ENCODE measurements at regions not wholly inside any gene's neighbourhood (a gene's known extent, or its start where the extent isn't known, plus 50 kb on each side); places are given as distances from the start of the nearest gene placed in this dataset.
"Not testable (repeated sequence)": the region's sequence is repeated elsewhere in the genome, so short reads cannot be mapped to it uniquely, and the experiment has no call there.

- H3K4me1 ChIP-seq (ENCODE audit: control insufficient read depth in 2 of 3, insufficient read depth in 2 of 3, low read depth in 1 of 3, low read length in 3 of 3); H3K9me3 ChIP-seq (ENCODE audit: control insufficient read depth in 2 of 3, insufficient read depth in 1 of 3, low read length in 3 of 3); H3K9ac ChIP-seq (ENCODE audit: low read length in 3 of 3); H3K27ac ChIP-seq (ENCODE audit: low read depth in 2 of 2, low read length in 2 of 2); H3K27me3 ChIP-seq (ENCODE audit: control insufficient read depth, insufficient read depth, low read length); FAIRE-seq; DNase-seq; H3K36me3 ChIP-seq (ENCODE audit: control insufficient read depth in 2 of 3, insufficient read depth in 3 of 3, low read length in 3 of 3); H3K4me3 ChIP-seq (ENCODE audit: low read length in 3 of 3); intact Hi-C loops (cut with DNase I): not testable (repeated sequence)
These were observed 382.6 kb upstream of the TGIF2LX start for GRCh38 chrX:89539150-89539549.

- H3K27ac ChIP-seq (ENCODE audit: low read depth in 2 of 2, low read length in 2 of 2); H3K36me3 ChIP-seq (ENCODE audit: control insufficient read depth in 2 of 3, insufficient read depth in 3 of 3, low read length in 3 of 3); H3K4me3 ChIP-seq (ENCODE audit: low read length in 3 of 3); H3K9ac ChIP-seq (ENCODE audit: low read length in 3 of 3); intact Hi-C loops (cut with DNase I); H3K9me3 ChIP-seq (ENCODE audit: control insufficient read depth in 2 of 3, insufficient read depth in 1 of 3, low read length in 3 of 3); H3K4me1 ChIP-seq (ENCODE audit: control insufficient read depth in 2 of 3, insufficient read depth in 2 of 3, low read depth in 1 of 3, low read length in 3 of 3); H3K27me3 ChIP-seq (ENCODE audit: control insufficient read depth, insufficient read depth, low read length); FAIRE-seq: not testable (repeated sequence)
- DNase-seq: peak in 1 of 5 donors; percentile 1
These were observed 364.6 kb upstream of the TGIF2LX start for GRCh38 chrX:89557146-89557545.

- H3K4me1 ChIP-seq (ENCODE audit: control insufficient read depth in 2 of 3, insufficient read depth in 2 of 3, low read depth in 1 of 3, low read length in 3 of 3); H3K36me3 ChIP-seq (ENCODE audit: control insufficient read depth in 2 of 3, insufficient read depth in 3 of 3, low read length in 3 of 3); H3K27ac ChIP-seq (ENCODE audit: low read depth in 2 of 2, low read length in 2 of 2); DNase-seq; H3K9me3 ChIP-seq (ENCODE audit: control insufficient read depth in 2 of 3, insufficient read depth in 1 of 3, low read length in 3 of 3); intact Hi-C loops (cut with DNase I); H3K4me3 ChIP-seq (ENCODE audit: low read length in 3 of 3); FAIRE-seq; H3K27me3 ChIP-seq (ENCODE audit: control insufficient read depth, insufficient read depth, low read length); H3K9ac ChIP-seq (ENCODE audit: low read length in 3 of 3): not testable (repeated sequence)
These were observed 359.6 kb upstream of the TGIF2LX start for GRCh38 chrX:89562079-89562478.

- FAIRE-seq; H3K4me3 ChIP-seq (ENCODE audit: low read length in 3 of 3); DNase-seq; H3K9ac ChIP-seq (ENCODE audit: low read length in 3 of 3); H3K27me3 ChIP-seq (ENCODE audit: control insufficient read depth, insufficient read depth, low read length); H3K9me3 ChIP-seq (ENCODE audit: control insufficient read depth in 2 of 3, insufficient read depth in 1 of 3, low read length in 3 of 3); H3K4me1 ChIP-seq (ENCODE audit: control insufficient read depth in 2 of 3, insufficient read depth in 2 of 3, low read depth in 1 of 3, low read length in 3 of 3); H3K27ac ChIP-seq (ENCODE audit: low read depth in 2 of 2, low read length in 2 of 2); intact Hi-C loops (cut with DNase I); H3K36me3 ChIP-seq (ENCODE audit: control insufficient read depth in 2 of 3, insufficient read depth in 3 of 3, low read length in 3 of 3): not testable (repeated sequence)
These were observed 358.6 kb upstream of the TGIF2LX start for GRCh38 chrX:89563107-89563506.

GRCh38 chrX:89567787-89568186, 353.9 kb upstream of the TGIF2LX start:
- H3K9ac ChIP-seq (ENCODE audit: low read length in 3 of 3); H3K4me3 ChIP-seq (ENCODE audit: low read length in 3 of 3); DNase-seq; H3K9me3 ChIP-seq (ENCODE audit: control insufficient read depth in 2 of 3, insufficient read depth in 1 of 3, low read length in 3 of 3); H3K27ac ChIP-seq (ENCODE audit: low read depth in 2 of 2, low read length in 2 of 2); H3K36me3 ChIP-seq (ENCODE audit: control insufficient read depth in 2 of 3, insufficient read depth in 3 of 3, low read length in 3 of 3); FAIRE-seq; H3K27me3 ChIP-seq (ENCODE audit: control insufficient read depth, insufficient read depth, low read length); H3K4me1 ChIP-seq (ENCODE audit: control insufficient read depth in 2 of 3, insufficient read depth in 2 of 3, low read depth in 1 of 3, low read length in 3 of 3); intact Hi-C loops (cut with DNase I): not testable (repeated sequence)

GRCh38 chrX:89581868-89582267, 339.8 kb upstream of the TGIF2LX start:
- DNase-seq; H3K36me3 ChIP-seq (ENCODE audit: control insufficient read depth in 2 of 3, insufficient read depth in 3 of 3, low read length in 3 of 3); intact Hi-C loops (cut with DNase I); H3K27ac ChIP-seq (ENCODE audit: low read depth in 2 of 2, low read length in 2 of 2); H3K9ac ChIP-seq (ENCODE audit: low read length in 3 of 3); H3K4me1 ChIP-seq (ENCODE audit: control insufficient read depth in 2 of 3, insufficient read depth in 2 of 3, low read depth in 1 of 3, low read length in 3 of 3); H3K9me3 ChIP-seq (ENCODE audit: control insufficient read depth in 2 of 3, insufficient read depth in 1 of 3, low read length in 3 of 3); FAIRE-seq; H3K27me3 ChIP-seq (ENCODE audit: control insufficient read depth, insufficient read depth, low read length); H3K4me3 ChIP-seq (ENCODE audit: low read length in 3 of 3): not testable (repeated sequence)

- H3K4me1 ChIP-seq (ENCODE audit: control insufficient read depth in 2 of 3, insufficient read depth in 2 of 3, low read depth in 1 of 3, low read length in 3 of 3); H3K27me3 ChIP-seq (ENCODE audit: control insufficient read depth, insufficient read depth, low read length); H3K36me3 ChIP-seq (ENCODE audit: control insufficient read depth in 2 of 3, insufficient read depth in 3 of 3, low read length in 3 of 3); H3K9me3 ChIP-seq (ENCODE audit: control insufficient read depth in 2 of 3, insufficient read depth in 1 of 3, low read length in 3 of 3); DNase-seq; H3K9ac ChIP-seq (ENCODE audit: low read length in 3 of 3); FAIRE-seq; intact Hi-C loops (cut with DNase I); H3K27ac ChIP-seq (ENCODE audit: low read depth in 2 of 2, low read length in 2 of 2); H3K4me3 ChIP-seq (ENCODE audit: low read length in 3 of 3): not testable (repeated sequence)
These were observed 289.9 kb upstream of the TGIF2LX start for GRCh38 chrX:89631858-89632257.

GRCh38 chrX:89635887-89636286, 285.8 kb upstream of the TGIF2LX start:
- H3K9ac ChIP-seq (ENCODE audit: low read length in 3 of 3); H3K27ac ChIP-seq (ENCODE audit: low read depth in 2 of 2, low read length in 2 of 2); H3K4me1 ChIP-seq (ENCODE audit: control insufficient read depth in 2 of 3, insufficient read depth in 2 of 3, low read depth in 1 of 3, low read length in 3 of 3); H3K27me3 ChIP-seq (ENCODE audit: control insufficient read depth, insufficient read depth, low read length); H3K9me3 ChIP-seq (ENCODE audit: control insufficient read depth in 2 of 3, insufficient read depth in 1 of 3, low read length in 3 of 3); FAIRE-seq; intact Hi-C loops (cut with DNase I); H3K4me3 ChIP-seq (ENCODE audit: low read length in 3 of 3); DNase-seq; H3K36me3 ChIP-seq (ENCODE audit: control insufficient read depth in 2 of 3, insufficient read depth in 3 of 3, low read length in 3 of 3): not testable (repeated sequence)

- H3K9ac ChIP-seq (ENCODE audit: low read length in 3 of 3); intact Hi-C loops (cut with DNase I); DNase-seq; FAIRE-seq; H3K27me3 ChIP-seq (ENCODE audit: control insufficient read depth, insufficient read depth, low read length); H3K9me3 ChIP-seq (ENCODE audit: control insufficient read depth in 2 of 3, insufficient read depth in 1 of 3, low read length in 3 of 3); H3K4me1 ChIP-seq (ENCODE audit: control insufficient read depth in 2 of 3, insufficient read depth in 2 of 3, low read depth in 1 of 3, low read length in 3 of 3); H3K27ac ChIP-seq (ENCODE audit: low read depth in 2 of 2, low read length in 2 of 2); H3K36me3 ChIP-seq (ENCODE audit: control insufficient read depth in 2 of 3, insufficient read depth in 3 of 3, low read length in 3 of 3); H3K4me3 ChIP-seq (ENCODE audit: low read length in 3 of 3): not testable (repeated sequence)
These were observed 263.0 kb upstream of the TGIF2LX start for GRCh38 chrX:89658662-89659061.
